Right atrium auricular region (tissue), 2 donors: ENCODE measurements at regions not wholly inside any gene's neighbourhood (a gene's known extent, or its start where the extent isn't known, plus 50 kb on each side); places are given as distances from the start of the nearest gene placed in this dataset.

Experiments
- DNase-seq: peaks from one replicate; pipeline ENCODE4 v3.0.0-alpha.2; 2019; ENCODE audit warnings: low spot score
- H3K27ac ChIP-seq, 2 donors: fragments of 200-600 bp; sonication (generic); 1 replicate in 1 of 2; 2 replicates in 1 of 2; pipeline ENCODE4 v1.5.1; 2016 to 2019
- H3K27me3 ChIP-seq, 2 donors: fragments of 200-600 bp; sonication (generic); one replicate each; pipeline versions ENCODE4 v1.5.1 to v1.6.0; 2017 to 2019
- H3K36me3 ChIP-seq: fragments of 200-600 bp; sonication (generic); one replicate; pipeline ENCODE4 v1.5.1; 2016
- H3K4me1 ChIP-seq, 2 donors: fragments of 200-600 bp; sonication (generic); one replicate each; pipeline versions ENCODE4 v1.5.1 to v1.6.0; 2017 to 2019
- H3K4me3 ChIP-seq, 2 donors: fragments of 200-600 bp; sonication (generic); 1 replicate in 1 of 2; 2 replicates in 1 of 2; pipeline ENCODE4 v1.5.1; 2017 to 2019; ENCODE audit warnings: mild to moderate bottlenecking in 1 of 2, moderate library complexity in 1 of 2
- H3K9me3 ChIP-seq, 2 donors: fragments of 200-600 bp; sonication (generic); one replicate each; pipeline ENCODE4 v1.5.1; 2019
- CTCF ChIP-seq, 2 donors: fragments of 200-600 bp; sonication (generic); IDR thresholded peaks; one replicate each; pipeline ENCODE4 v1.5.1; 2019; ENCODE audit warnings: antibody characterized with exemption in 2 of 2

DNA sequence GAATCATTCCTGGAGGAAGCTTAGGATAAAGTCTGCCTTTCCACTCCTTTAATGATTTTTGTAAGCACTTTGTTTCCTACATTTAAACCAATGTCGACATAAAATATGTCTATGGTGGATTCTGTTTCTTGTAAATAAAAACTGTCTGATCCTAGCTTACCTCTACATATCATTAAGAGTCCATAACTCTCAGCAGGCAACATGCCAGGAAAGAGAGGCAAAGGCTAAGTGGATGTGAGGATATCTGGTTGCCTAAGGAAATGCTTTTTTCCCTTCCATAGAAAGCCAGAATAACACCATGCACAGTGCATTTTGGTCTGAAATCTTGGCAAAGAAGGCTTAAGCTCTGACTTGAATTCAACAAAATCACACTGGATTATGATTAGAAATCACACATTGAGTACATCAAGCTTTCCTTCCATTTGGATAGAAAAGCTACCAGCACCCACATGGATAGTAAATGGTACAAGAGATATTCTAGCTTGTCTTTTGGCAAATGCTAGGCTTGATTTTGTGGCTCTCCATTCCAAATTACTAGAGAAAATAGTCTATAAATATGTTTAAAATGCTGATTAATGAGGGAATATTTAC is 57.0 kb upstream of the CNTN1 start:
- Histone ChIP-seq H3K27me3 (no peaks in the 10 kb centered on the region), H3K9me3 (no peaks in the 10 kb centered on the region), H3K27ac (no peak overlapping the region), H3K4me3 (no peak overlapping the region), H3K36me3 (no peaks in the 10 kb centered on the region), H3K4me1 (no peaks in the 10 kb centered on the region)
- TF ChIP-seq CTCF (IDR thresholded peaks at IDR 0.05) = no peak
- no peak for DNase-seq
